MM.1S (cell line): ENCODE measurements at regions not wholly inside any gene's neighbourhood (a gene's known extent, or its start where the extent isn't known, plus 50 kb on each side); places are given as distances from the start of the nearest gene placed in this dataset.
"Not testable (repeated sequence)": the region's sequence is repeated elsewhere in the genome, so short reads cannot be mapped to it uniquely, and the experiment has no call there.

Source experiments
- DNase-seq: peaks from one replicate; pipeline ENCODE4 v3.0.0-alpha.2; 2015
- H2AFZ ChIP-seq: fragments of 300-600 bp; sonication (generic); 2 replicates; pipeline ENCODE4 v1.6.0; 2016; ENCODE audit warnings: antibody characterized with exemption, low read length
- H3F3A ChIP-seq: fragments of 300-600 bp; sonication (generic); 2 replicates; pipeline ENCODE4 v1.6.1; 2016; ENCODE audit warnings: mild to moderate bottlenecking, antibody characterized with exemption, low read length, moderate library complexity, mixed read lengths; ENCODE audit not compliant: insufficient read depth
- H3K27ac ChIP-seq: fragments of 300-600 bp; sonication (generic); 2 replicates; pipeline ENCODE4 v1.5.1; 2016; ENCODE audit warnings: mild to moderate bottlenecking, low read length
- H3K27me3 ChIP-seq: fragments of 300-600 bp; sonication (generic); replicated peaks from 2 replicates; pipeline ENCODE4 v1.6.0; 2016; ENCODE audit warnings: low read length; ENCODE audit not compliant: insufficient read depth
- H3K36me3 ChIP-seq: fragments of 300-600 bp; sonication (generic); replicated peaks from 2 replicates; pipeline ENCODE4 v1.6.1; 2016; ENCODE audit warnings: mild to moderate bottlenecking, low read length, mixed read lengths; ENCODE audit not compliant: insufficient read depth
- H3K4me1 ChIP-seq: fragments of 300-600 bp; sonication (generic); 2 replicates; pipeline ENCODE4 v1.6.1; 2016; ENCODE audit warnings: low read length, mixed read lengths
- H3K4me2 ChIP-seq: fragments of 300-600 bp; sonication (generic); 2 replicates; pipeline ENCODE4 v1.6.0; 2016; ENCODE audit warnings: low read depth, low read length
- H3K4me3 ChIP-seq: fragments of 300-600 bp; sonication (generic); 2 replicates; pipeline ENCODE4 v1.5.1; 2016; ENCODE audit warnings: low read length, mixed read lengths
- H3K79me2 ChIP-seq: fragments of 300-600 bp; sonication (generic); 2 replicates; pipeline ENCODE4 v1.6.1; 2016; ENCODE audit warnings: mixed run types, low read length, mixed read lengths
- H3K9ac ChIP-seq: fragments of 300-600 bp; sonication (generic); 2 replicates; pipeline ENCODE4 v1.6.1; 2016; ENCODE audit warnings: low read length, mixed read lengths
- H3K9me2 ChIP-seq: fragments of 300-600 bp; sonication (generic); replicated peaks from 2 replicates; pipeline ENCODE4 v1.6.1; 2016; ENCODE audit warnings: mild to moderate bottlenecking, low read length, mixed read lengths; ENCODE audit not compliant: insufficient read depth
- H3K9me3 ChIP-seq: fragments of 300-600 bp; sonication (generic); replicated peaks from 2 replicates; pipeline ENCODE4 v1.6.1; 2016; ENCODE audit warnings: mild to moderate bottlenecking, low read length, mixed read lengths; ENCODE audit not compliant: insufficient read depth
- H4K20me1 ChIP-seq: fragments of 300-600 bp; sonication (generic); 2 replicates; pipeline ENCODE4 v1.6.1; 2016; ENCODE audit warnings: mild to moderate bottlenecking, low read length, moderate library complexity, mixed read lengths; ENCODE audit not compliant: insufficient read depth
- CTCF ChIP-seq: fragments of 300-600 bp; sonication (generic); IDR thresholded peaks from 2 replicates; pipeline ENCODE4 v1.5.1; 2016; ENCODE audit warnings: antibody characterized with exemption, low read length, mixed read lengths
- EZH2 ChIP-seq: fragments of 300-600 bp; sonication (generic); optimal IDR thresholded peaks from 2 replicates; pipeline ENCODE3; 2017; ENCODE audit warnings: low read depth, mild to moderate bottlenecking, antibody characterized with exemption, low read length, mixed read lengths
- EZH2phosphoT487 ChIP-seq: fragments of 300-600 bp; sonication (generic); IDR thresholded peaks from 2 replicates; pipeline ENCODE4 v1.6.1; 2018; ENCODE audit warnings: antibody characterized with exemption, low read length

GRCh38 chr15:20369500-20369899 is 172.1 kb downstream of the GOLGA6L6 start:
- Histone ChIP-seq H3K36me3 (no peaks in the 10 kb centered on the region), H3K4me3 (no peak overlapping the region), H3K4me2 (no peak overlapping the region), H3K27ac (no peak overlapping the region), H3K79me2 (no peaks in the 10 kb centered on the region), H3K9me2 (no peaks in the 10 kb centered on the region; the same call in 1 of the 2 replicates), H4K20me1 (no peaks in the 10 kb centered on the region), H3K4me1 (no peaks in the 10 kb centered on the region), H3K9me3 (no peaks in the 10 kb centered on the region), H3K27me3 (no peaks in the 10 kb centered on the region), H2AFZ (no peak overlapping the region), H3F3A (no peaks in the 10 kb centered on the region), H3K9ac (no peak overlapping the region)
- TF ChIP-seq EZH2phosphoT487 = no peak
- no peak for TF ChIP-seq CTCF
- no peak for TF ChIP-seq EZH2
- no peak for DNase-seq

GRCh38 chr15:20368974-20369373 is 172.6 kb downstream of the GOLGA6L6 start:
- Histone ChIP-seq H3K4me3 (no peak overlapping the region), H3K79me2 (no peaks in the 10 kb centered on the region), H3K27ac (no peak overlapping the region), H3K4me1 (no peaks in the 10 kb centered on the region), H3K9ac (no peak overlapping the region), H3K9me3 (no peaks in the 10 kb centered on the region), H3K9me2 (no peaks in the 10 kb centered on the region; the same call in 1 of the 2 replicates), H3K27me3 (no peaks in the 10 kb centered on the region), H4K20me1 (no peaks in the 10 kb centered on the region), H3F3A (no peaks in the 10 kb centered on the region), H2AFZ (no peak overlapping the region), H3K4me2 (no peak overlapping the region), H3K36me3 (no peaks in the 10 kb centered on the region)
- DNase-seq = no peak
- TF ChIP-seq CTCF = no peak
- TF ChIP-seq EZH2 = no peak
- no peak for TF ChIP-seq EZH2phosphoT487

- no peak for DNase-seq
- H3K4me2 ChIP-seq = no peak overlapping the region
- H3K79me2 ChIP-seq = no peaks in the 10 kb centered on the region
- H4K20me1 ChIP-seq = no peaks in the 10 kb centered on the region
- H3K9ac ChIP-seq = no peak overlapping the region
- no peak overlapping the region for H2AFZ ChIP-seq
- H3K27ac ChIP-seq = no peak overlapping the region
- H3K4me1 ChIP-seq = no peaks in the 10 kb centered on the region
- H3K9me3 ChIP-seq = no peaks in the 10 kb centered on the region
- no peaks in the 10 kb centered on the region for H3F3A ChIP-seq
- no peak overlapping the region for H3K4me3 ChIP-seq
- TF ChIP-seq CTCF (no peak), EZH2 (no peak), EZH2phosphoT487 (no peak)
- H3K9me2 ChIP-seq = no peaks in the 10 kb centered on the region; the same call in 1 of the 2 replicates
- H3K27me3 ChIP-seq = no peaks in the 10 kb centered on the region
- no peaks in the 10 kb centered on the region for H3K36me3 ChIP-seq
Measured at GRCh38 chr15:20367093-20367492, 174.5 kb downstream of the GOLGA6L6 start.

- not testable (repeated sequence) for H3K9me3 ChIP-seq, H3K4me2 ChIP-seq, H3K27ac ChIP-seq, H3K4me3 ChIP-seq, H3K27me3 ChIP-seq, DNase-seq, H2AFZ ChIP-seq, H3K9me2 ChIP-seq, H3K36me3 ChIP-seq, H3K4me1 ChIP-seq, H3F3A ChIP-seq, H3K79me2 ChIP-seq, H4K20me1 ChIP-seq, H3K9ac ChIP-seq
Measured at GRCh38 chr15:20363591-20363990, 178.0 kb downstream of the GOLGA6L6 start.
